ENCODE measurements at regions not wholly inside any gene's neighbourhood (a gene's known extent, or its start where the extent isn't known, plus 50 kb on each side); places are given as distances from the start of the nearest gene placed in this dataset.

- ATAC-seq, result no peak
- intact Hi-C loops (cut with DNase I), result no loop called here
- H3K9me3 ChIP-seq, result no peaks in the 10 kb centered on the region
- H3K27ac ChIP-seq, result no peak overlapping the region
- H3K4me1 ChIP-seq, result no peaks in the 10 kb centered on the region
- H3K4me3 ChIP-seq, result no peak overlapping the region
- no peak for TF ChIP-seq CTCF (IDR thresholded peaks at IDR 0.05)
- TF ChIP-seq POLR2A (IDR thresholded peaks at IDR 0.05), result no peak
- no peaks in the 10 kb centered on the region for H3K27me3 ChIP-seq
- H3K36me3 ChIP-seq, result no peaks in the 10 kb centered on the region
- WGBS (ENCODE audit: insufficient coverage, low coverage, low lambda C conversion rate, missing lambda C conversion rate), result 5% methylated on average over 1 of the region's 1 CpG
- DNase-seq, result no peak
These were observed 64.7 kb downstream of the CSF2 start for GRCh38 chr5:132138260-132138659.
